Occipital lobe (tissue), 1 donor: ENCODE measurements at regions not wholly inside any gene's neighbourhood (a gene's known extent, or its start where the extent isn't known, plus 50 kb on each side); places are given as distances from the start of the nearest gene placed in this dataset.

Experiments
- DNase-seq: peaks from one replicate; lab custom pipeline; 2025; lab: John Stamatoyannopoulos, UW

GRCh38 chr2:60168247-60168646 is 385.2 kb downstream of the BCL11A start:
- no peak for DNase-seq

GRCh38 chr2:60167089-60167488 is 386.4 kb downstream of the BCL11A start:
- DNase-seq, result no peak

GRCh38 chr2:60163691-60164090 is 389.8 kb downstream of the BCL11A start:
- no peak for DNase-seq

- DNase-seq, result no peak
Measured at GRCh38 chr2:60159519-60159918, 393.9 kb downstream of the BCL11A start.

GRCh38 chr2:60158262-60158661 is 395.2 kb downstream of the BCL11A start:
- no peak for DNase-seq

GRCh38 chr2:60157283-60157682 is 396.2 kb downstream of the BCL11A start:
- DNase-seq, result no peak

GRCh38 chr2:60154142-60154541 is 399.3 kb downstream of the BCL11A start:
- DNase-seq, result no peak

GRCh38 chr2:60152226-60152833 is 401.1 kb downstream of the BCL11A start:
- no peak for DNase-seq

GRCh38 chr2:60149176-60149575 is 404.3 kb downstream of the BCL11A start:
- no peak for DNase-seq

GRCh38 chr2:60148716-60149115 is 404.7 kb downstream of the BCL11A start:
- no peak for DNase-seq

GRCh38 chr2:60140185-60140584 is 413.3 kb downstream of the BCL11A start:
- DNase-seq, result no peak

GRCh38 chr2:60136913-60137312 is 416.5 kb downstream of the BCL11A start:
- no peak for DNase-seq

GRCh38 chr2:60127191-60127590 is 426.3 kb downstream of the BCL11A start:
- DNase-seq, result no peak

GRCh38 chr2:60125611-60126426 is 427.6 kb downstream of the BCL11A start:
- DNase-seq, result no peak

- no peak for DNase-seq
Measured at GRCh38 chr2:60119778-60120177, 433.7 kb downstream of the BCL11A start.

GRCh38 chr2:60118917-60119316 is 434.5 kb downstream of the BCL11A start:
- no peak for DNase-seq

GRCh38 chr2:60118061-60118460 is 435.4 kb downstream of the BCL11A start:
- no peak for DNase-seq

- no peak for DNase-seq
Measured at GRCh38 chr2:60116161-60116875, 437.1 kb downstream of the BCL11A start.

GRCh38 chr2:60109744-60110143 is 443.7 kb downstream of the BCL11A start:
- no peak for DNase-seq

- no peak for DNase-seq
Measured at GRCh38 chr2:60106836-60107529, 446.5 kb downstream of the BCL11A start.

- DNase-seq, result no peak
Measured at GRCh38 chr2:60105906-60106305, 447.5 kb downstream of the BCL11A start.
